ENCODE measurements at regions not wholly inside any gene's neighbourhood (a gene's known extent, or its start where the extent isn't known, plus 50 kb on each side); places are given as distances from the start of the nearest gene placed in this dataset.

GRCh38 chr14:44291366-44291915, 215.6 kb downstream of the FSCB start:
- DNase-seq: no peak

DNA sequence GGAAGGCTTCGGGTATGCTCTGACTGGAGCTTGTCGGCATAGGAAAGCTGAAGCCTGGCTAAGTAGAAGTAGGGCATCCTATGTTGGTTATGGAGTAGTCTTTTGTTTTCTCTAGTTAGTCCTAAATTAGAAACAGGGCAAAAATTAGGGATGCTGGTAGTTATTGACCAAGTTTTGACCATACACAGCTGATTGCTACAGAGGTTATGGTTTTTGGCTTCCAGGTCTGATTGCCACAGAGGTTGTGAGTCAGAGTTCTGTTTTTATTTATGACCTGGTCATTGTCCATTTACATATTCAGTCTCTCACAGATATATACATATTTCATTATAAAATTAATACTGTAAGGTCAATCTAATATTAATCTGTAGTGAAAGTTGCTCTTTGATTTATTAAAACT, 219.2 kb downstream of the FSCB start:
- DNase-seq: no peak

- DNase-seq: no peak
These were observed 220.9 kb downstream of the FSCB start for GRCh38 chr14:44286201-44286600.

GRCh38 chr14:44283836-44284235, 223.2 kb downstream of the FSCB start:
- DNase-seq: no peak

DNA sequence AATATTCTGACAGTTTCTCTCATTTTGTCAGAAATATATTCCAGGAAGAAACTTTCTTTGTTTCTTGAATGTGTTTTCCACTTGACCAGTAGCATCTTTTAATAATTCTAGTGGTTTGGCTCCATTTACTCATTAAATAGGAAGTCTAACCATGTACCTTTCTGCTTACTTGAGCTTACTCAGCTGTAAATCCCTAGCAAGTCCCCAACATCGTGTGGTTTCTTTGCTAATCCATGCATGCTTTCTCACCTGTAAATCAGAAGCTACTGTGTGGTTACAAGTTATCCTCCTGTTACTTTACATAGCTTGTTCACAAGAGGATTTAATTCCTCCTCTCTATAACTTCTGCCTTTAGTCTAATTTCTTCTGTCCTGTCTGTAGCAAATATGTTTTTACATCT, 227.7 kb downstream of the FSCB start:
- DNase-seq: no peak

DNA sequence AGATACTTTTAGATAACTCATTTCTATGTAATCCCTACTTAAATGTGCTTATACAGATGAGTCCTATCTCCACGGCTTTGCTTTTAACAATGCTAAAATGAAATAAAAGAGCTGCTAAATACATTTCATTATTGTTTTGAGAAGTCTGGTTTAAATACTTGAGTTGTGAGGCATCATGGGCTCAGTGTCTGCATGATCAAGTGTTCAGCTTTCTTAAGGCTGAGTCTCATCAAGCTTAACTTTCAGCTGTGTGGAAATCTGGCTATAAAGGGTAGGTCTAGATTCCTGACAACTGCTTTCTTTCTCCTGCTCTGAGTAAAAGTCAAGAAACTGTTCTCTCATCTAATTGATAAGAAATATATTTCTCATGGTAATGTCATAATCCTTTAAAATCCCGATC, 235.4 kb downstream of the FSCB start:
- DNase-seq: no peak

GRCh38 chr14:44271006-44271405, 236.1 kb downstream of the FSCB start:
- no peak for DNase-seq

- no peak for DNase-seq
These were observed 241.8 kb downstream of the FSCB start for GRCh38 chr14:44265246-44265645.

DNA sequence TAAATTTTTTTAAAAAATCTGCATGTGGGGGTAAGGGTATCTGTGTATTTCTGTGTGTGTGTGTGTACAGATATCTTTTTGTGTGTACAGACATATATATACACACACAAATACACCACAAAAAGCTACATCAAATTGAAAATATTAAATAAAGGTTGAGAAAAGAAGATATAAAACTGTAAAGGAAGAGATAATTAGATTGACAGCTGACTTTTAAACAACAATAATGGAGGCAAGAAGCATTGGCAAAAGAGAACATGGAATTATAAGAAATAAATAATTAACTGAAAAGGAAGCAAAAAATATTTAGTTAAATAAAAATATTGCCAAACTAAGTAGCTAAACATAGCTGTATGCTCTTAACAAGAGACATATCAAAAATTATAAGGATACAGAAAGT, 291.4 kb downstream of the FSCB start:
- no peak for DNase-seq

DNA sequence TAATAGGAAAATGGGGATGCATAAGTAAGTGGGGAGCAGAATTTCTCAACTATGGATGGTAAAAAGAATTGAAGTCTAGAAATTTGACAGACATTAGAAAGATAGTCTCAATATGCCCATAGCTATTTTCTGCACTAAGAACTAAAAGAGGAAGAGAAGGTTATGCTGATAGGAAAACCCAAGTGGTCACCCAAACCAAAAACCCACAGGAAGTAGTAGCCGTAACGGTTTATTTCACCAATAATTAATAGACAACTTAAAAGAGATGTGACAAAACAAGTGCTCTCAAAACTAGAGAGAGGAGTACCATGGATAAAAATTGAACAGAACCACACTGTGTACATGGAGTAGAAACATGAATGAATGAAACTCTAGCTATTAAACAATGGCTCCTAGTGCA, 295.4 kb downstream of the FSCB start:
- no peak for DNase-seq

GRCh38 chr14:44204061-44204835, 302.8 kb downstream of the FSCB start:
- no peak for DNase-seq

GRCh38 chr14:44180975-44181374, 326.1 kb downstream of the FSCB start:
- no peak for DNase-seq

- DNase-seq: no peak
These were observed 336.5 kb downstream of the FSCB start for GRCh38 chr14:44170556-44170955.

DNA sequence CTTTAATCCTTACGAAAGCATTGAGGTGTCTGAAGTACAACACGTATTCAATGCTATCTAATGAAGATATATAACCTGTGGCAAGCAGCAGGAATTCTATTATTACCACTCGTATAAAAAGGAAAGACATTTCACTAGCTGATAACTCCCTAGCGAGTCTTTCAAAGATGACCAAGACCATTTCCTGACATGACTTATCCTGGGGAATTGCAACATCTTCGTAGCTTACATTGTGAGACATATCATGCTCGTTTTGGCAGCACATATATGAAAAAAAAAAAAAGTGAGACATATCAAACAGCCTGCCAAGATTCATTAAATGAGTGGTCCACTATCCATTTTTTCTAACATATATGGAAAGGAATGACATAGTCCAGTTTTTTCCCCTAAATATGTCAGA, 337.0 kb downstream of the FSCB start:
- no peak for DNase-seq

DNA sequence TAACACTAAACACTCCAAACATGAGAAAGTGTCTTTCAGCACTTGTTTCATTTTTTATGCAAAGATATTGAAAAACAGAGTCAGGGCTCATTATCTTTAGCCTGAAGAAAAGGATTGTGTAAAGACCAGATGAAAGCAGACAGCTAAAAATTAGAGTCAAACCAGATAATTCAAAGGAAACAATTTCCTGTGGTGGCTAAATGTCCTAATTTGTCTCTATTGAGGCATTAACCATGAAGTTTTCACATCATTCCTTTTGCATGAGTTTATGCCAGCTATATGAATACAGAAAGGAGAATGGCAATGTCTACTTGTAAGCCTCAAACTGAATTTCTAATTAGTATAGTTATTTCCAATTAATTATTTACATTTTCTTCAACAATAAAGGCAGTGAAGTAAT, 338.5 kb downstream of the FSCB start:
- DNase-seq: no peak

DNA sequence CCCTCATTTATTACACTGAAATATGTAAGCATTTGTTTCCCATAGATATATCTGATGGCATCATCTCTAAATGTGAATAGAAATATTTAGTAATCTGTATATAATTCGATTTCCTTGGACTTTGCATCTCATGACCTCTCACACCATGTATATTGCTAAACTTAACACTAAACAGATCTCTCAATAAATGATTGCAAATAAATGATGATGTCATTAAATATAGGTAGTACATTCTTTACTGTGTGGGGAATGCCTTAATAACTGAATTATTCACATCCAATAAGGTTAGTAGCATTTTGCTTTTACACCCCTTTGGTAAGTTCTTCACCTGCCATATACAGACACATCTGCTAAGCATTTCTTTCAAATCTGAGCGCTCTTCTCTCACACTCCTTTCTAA, 340.5 kb downstream of the FSCB start:
- DNase-seq: no peak

DNA sequence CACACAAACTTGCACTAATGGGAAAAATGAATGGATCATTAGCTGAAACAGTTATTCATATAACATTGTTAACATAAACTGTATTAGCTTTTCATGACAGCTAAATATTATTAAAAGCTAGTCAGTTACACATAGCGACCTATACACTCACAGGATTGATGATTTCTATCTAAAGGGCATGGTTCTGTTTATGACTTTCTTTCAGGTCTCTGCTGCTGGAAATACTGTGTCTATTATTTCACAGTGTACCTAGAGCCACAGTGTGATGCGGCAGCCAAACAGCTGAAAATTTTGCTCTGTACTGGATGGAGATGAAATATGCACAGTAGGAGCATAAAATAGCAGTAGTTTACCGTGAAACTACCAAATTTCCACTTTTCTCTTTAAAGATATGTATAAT, 341.1 kb downstream of the FSCB start:
- no peak for DNase-seq

DNA sequence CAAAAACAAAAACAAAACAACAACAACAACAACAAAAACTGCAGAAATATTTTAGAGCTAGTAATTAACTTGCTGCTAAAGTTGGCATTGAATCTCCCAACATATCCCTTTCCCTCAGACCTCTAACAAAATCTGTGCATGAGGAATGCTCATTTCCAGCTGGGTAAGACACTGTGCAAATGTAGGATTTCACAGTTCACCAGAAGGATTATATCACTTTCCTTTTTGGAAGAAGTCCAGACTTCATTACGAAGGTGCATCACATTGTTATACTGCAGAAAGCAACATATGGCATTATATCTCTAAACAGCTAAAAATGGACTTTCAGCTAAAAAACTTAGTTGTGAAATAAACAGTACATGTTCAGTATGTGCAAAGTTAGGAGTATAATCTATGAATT, 341.8 kb downstream of the FSCB start:
- DNase-seq: no peak

DNA sequence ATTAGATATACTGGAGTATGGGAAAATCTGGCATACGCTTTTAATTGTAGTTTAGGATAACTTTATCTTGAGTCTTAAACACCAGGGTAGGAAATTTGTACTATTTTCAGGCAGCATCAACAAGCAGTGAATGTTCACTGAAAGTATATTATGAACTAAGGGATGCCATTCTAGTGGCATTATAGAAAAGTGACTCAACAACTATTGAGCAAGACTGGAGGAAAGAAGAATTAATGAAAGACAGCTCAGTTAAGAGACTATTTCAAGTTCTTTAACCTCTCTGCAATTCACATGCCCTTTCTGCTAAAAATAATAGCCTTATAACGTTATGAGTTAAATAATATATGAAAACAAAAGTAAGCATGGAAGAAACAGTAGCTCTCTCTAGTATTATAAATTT, 343.1 kb downstream of the FSCB start:
- no peak for DNase-seq

- DNase-seq: no peak
These were observed 344.9 kb downstream of the FSCB start for GRCh38 chr14:44162197-44162596.

- no peak for DNase-seq
These were observed 352.2 kb downstream of the FSCB start for GRCh38 chr14:44154874-44155273.

GRCh38 chr14:44154446-44154845, 352.6 kb downstream of the FSCB start:
- DNase-seq: no peak

DNA sequence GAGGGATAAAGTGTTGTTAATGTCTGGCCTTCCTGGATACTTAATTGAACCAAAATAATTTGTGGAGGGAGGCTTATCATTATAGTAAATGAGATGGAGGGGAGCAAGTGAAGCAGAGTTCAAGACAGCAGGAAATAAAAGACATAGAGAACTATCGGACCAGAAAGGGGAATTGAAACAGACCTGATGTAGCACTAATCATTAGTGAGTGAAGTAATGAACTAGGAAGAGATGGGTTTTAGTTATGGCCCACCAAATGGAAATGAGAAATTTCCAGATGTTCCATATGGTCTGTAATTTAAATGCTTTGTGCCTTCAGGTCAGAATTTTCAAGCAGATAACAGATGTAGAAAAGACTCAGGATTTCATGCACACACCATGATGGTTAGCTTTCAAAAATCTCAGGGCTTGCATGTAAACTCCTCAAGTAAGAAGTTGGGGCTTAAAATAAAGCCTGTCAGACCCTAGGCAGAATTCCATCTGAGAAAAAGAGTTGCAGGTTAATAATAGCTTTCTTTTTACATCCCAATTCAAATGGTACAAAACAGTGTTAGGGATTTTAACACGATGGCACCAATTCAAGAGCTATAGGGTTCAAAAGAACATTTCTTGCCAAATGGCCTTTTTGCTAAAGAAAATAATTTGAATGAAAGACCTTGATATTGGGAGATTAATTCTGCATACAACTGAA, 355.8 kb downstream of the FSCB start:
- no peak for DNase-seq

GRCh38 chr14:44149597-44149996, 357.5 kb downstream of the FSCB start:
- no peak for DNase-seq

- no peak for DNase-seq
These were observed 365.1 kb downstream of the FSCB start for GRCh38 chr14:44142006-44142405.
